NT2/D1 (cell line): ENCODE measurements at regions not wholly inside any gene's neighbourhood (a gene's known extent, or its start where the extent isn't known, plus 50 kb on each side); places are given as distances from the start of the nearest gene placed in this dataset.

Experiments
- SUZ12 ChIP-seq: IDR thresholded peaks from 2 replicates; pipeline ENCODE4 v1.6.1; 2011; ENCODE audit not compliant: insufficient read length, insufficient read depth; ENCODE audit errors: extremely low read depth
- YY1 ChIP-seq: IDR thresholded peaks from 2 replicates; pipeline ENCODE4 v1.6.1; 2011; ENCODE audit not compliant: insufficient read length, insufficient read depth

DNA sequence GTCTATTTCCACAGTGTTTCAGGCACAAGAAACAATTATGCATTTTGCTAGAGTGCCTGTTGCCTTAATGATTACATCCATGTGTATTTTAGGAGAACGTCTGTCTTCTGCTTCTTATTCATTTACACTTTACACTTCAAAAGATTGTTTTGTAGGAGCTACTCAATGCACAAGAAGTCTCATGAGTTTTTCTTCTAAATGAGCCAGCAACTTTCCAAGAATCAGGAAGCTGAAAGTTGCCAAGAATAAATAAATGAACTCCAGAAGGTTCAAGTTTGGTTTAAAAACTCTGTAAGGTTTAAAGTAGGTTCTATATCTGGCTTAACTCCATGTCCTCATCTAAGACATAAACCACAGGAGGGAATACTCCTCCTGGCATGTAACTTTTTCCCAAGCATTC is 103.8 kb upstream of the ADPGK start:
- no peak for TF ChIP-seq SUZ12
- no peak for TF ChIP-seq YY1
